ENCODE measurements at regions not wholly inside any gene's neighbourhood (a gene's known extent, or its start where the extent isn't known, plus 50 kb on each side); places are given as distances from the start of the nearest gene placed in this dataset.
"Not testable (repeated sequence)": the region's sequence is repeated elsewhere in the genome, so short reads cannot be mapped to it uniquely, and the experiment has no call there.

- TF ChIP-seq, protein P1, sequence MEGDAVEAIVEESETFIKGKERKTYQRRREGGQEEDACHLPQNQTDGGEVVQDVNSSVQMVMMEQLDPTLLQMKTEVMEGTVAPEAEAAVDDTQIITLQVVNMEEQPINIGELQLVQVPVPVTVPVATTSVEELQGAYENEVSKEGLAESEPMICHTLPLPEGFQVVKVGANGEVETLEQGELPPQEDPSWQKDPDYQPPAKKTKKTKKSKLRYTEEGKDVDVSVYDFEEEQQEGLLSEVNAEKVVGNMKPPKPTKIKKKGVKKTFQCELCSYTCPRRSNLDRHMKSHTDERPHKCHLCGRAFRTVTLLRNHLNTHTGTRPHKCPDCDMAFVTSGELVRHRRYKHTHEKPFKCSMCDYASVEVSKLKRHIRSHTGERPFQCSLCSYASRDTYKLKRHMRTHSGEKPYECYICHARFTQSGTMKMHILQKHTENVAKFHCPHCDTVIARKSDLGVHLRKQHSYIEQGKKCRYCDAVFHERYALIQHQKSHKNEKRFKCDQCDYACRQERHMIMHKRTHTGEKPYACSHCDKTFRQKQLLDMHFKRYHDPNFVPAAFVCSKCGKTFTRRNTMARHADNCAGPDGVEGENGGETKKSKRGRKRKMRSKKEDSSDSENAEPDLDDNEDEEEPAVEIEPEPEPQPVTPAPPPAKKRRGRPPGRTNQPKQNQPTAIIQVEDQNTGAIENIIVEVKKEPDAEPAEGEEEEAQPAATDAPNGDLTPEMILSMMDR (optimal IDR thresholded peaks at IDR 0.05 in 1 of 3, IDR thresholded peaks at IDR 0.05 in 1 of 3, conservative IDR thresholded peaks at IDR 0.05 in 1 of 3; ENCODE audit: extremely low read depth in 1 of 3, insufficient read depth in 2 of 3, low read length in 3 of 3): no peak
- TF ChIP-seq EZH2 (IDR thresholded peaks at IDR 0.05; ENCODE audit: low read length): no peak
- H3K4me2 ChIP-seq (ENCODE audit: control insufficient read depth, extremely low read depth, insufficient read depth, low read depth, low read length): no peak overlapping the region
These were observed 76.2 kb downstream of the PTTG1 start for GRCh38 chr5:160497878-160498277.

DNA sequence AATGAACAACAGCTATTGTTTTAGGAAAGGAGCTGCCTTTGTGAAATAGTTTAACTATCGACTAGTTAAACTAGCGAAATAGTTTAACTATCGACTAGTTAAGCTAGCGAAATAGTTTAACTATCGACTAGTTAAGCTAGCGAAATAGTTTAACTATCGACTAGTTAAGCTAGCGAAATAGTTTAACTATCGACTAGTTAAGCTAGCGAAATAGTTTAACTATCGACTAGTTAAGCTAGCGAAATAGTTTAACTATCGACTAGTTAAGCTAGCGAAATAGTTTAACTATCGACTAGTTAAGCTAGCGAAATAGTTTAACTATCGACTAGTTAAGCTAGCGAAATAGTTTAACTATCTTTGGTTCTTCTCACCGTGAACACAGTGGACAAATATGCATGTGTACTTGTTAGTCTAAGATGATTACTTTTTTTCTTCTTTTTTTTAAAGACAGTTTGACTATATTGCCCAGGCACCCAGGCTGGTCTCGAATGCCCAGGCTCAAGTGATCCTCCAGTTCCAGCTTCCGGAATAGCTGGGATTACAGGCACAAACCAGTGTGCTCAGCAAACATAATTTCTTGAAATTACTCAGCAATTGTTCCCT is 76.9 kb downstream of the PTTG1 start:
- H2AFZ ChIP-seq (ENCODE audit: control insufficient read depth, low read length); H3K4me2 ChIP-seq (ENCODE audit: control insufficient read depth, extremely low read depth, insufficient read depth, low read depth, low read length); DNase-seq (ENCODE audit: low read depth, low spot score); H3K9me3 ChIP-seq (ENCODE audit: control insufficient read depth, low read depth, low read length); H3K4me3 ChIP-seq (ENCODE audit: control insufficient read depth in 2 of 3, extremely low read depth in 1 of 3, insufficient read depth in 2 of 3, low read depth in 1 of 3, low read length in 3 of 3); H3K36me3 ChIP-seq (ENCODE audit: control insufficient read depth in 2 of 2, extremely low read depth in 1 of 2, insufficient read depth in 2 of 2, low read length in 2 of 2); H3K79me2 ChIP-seq (ENCODE audit: control insufficient read depth, insufficient read depth, low read length); H4K20me1 ChIP-seq (ENCODE audit: control insufficient read depth, extremely low read depth, insufficient read depth, low read length); H3K27me3 ChIP-seq (ENCODE audit: control insufficient read depth, extremely low read depth, insufficient read depth, low read length); FAIRE-seq; H3K9ac ChIP-seq (ENCODE audit: control insufficient read depth, extremely low read depth, insufficient read depth, low read length); H3K9me1 ChIP-seq (ENCODE audit: control insufficient read depth, extremely low read depth, insufficient read depth, low read length); H3K4me1 ChIP-seq (ENCODE audit: control insufficient read depth, extremely low read depth, insufficient read depth, low read length); dilution Hi-C loops (cut with MboI; ENCODE audit: extremely low pct_ligation_motif_present, low sequenced_read_pairs); H3K27ac ChIP-seq (ENCODE audit: control insufficient read depth, insufficient read depth, low read length): not testable (repeated sequence)

More at GRCh38 chr5:160497878-160498277, 76.2 kb downstream of the PTTG1 start:
- Histone ChIP-seq H3K36me3 (ENCODE audit: control insufficient read depth in 2 of 2, extremely low read depth in 1 of 2, insufficient read depth in 2 of 2, low read length in 2 of 2) (no peaks in the 10 kb centered on the region), H3K27ac (ENCODE audit: control insufficient read depth, insufficient read depth, low read length) (no peak overlapping the region), H3K9ac (ENCODE audit: control insufficient read depth, extremely low read depth, insufficient read depth, low read length) (no peak overlapping the region), H2AFZ (ENCODE audit: control insufficient read depth, low read length) (no peak overlapping the region), H3K4me1 (ENCODE audit: control insufficient read depth, extremely low read depth, insufficient read depth, low read length) (no peaks in the 10 kb centered on the region), H3K9me1 (ENCODE audit: control insufficient read depth, extremely low read depth, insufficient read depth, low read length) (no peaks in the 10 kb centered on the region), H4K20me1 (ENCODE audit: control insufficient read depth, extremely low read depth, insufficient read depth, low read length) (no peaks in the 10 kb centered on the region), H3K4me3 (ENCODE audit: control insufficient read depth in 2 of 3, extremely low read depth in 1 of 3, insufficient read depth in 2 of 3, low read depth in 1 of 3, low read length in 3 of 3) (no peak overlapping the region), H3K9me3 (ENCODE audit: control insufficient read depth, low read depth, low read length) (no peaks in the 10 kb centered on the region), H3K79me2 (ENCODE audit: control insufficient read depth, insufficient read depth, low read length) (no peaks in the 10 kb centered on the region), H3K27me3 (ENCODE audit: control insufficient read depth, extremely low read depth, insufficient read depth, low read length) (no peaks in the 10 kb centered on the region)
- FAIRE-seq: no peak
- dilution Hi-C loops (cut with MboI; ENCODE audit: extremely low pct_ligation_motif_present, low sequenced_read_pairs): no loop called here
- no peak for DNase-seq (ENCODE audit: low read depth, low spot score)

Data from keratinocyte (primary cell).